ENCODE measurements at regions not wholly inside any gene's neighbourhood (a gene's known extent, or its start where the extent isn't known, plus 50 kb on each side); places are given as distances from the start of the nearest gene placed in this dataset.

- no peaks in the 10 kb centered on the region for H3K9me3 ChIP-seq (ENCODE audit: control insufficient read depth in 4 of 4, low read length in 3 of 4)
- H3K9ac ChIP-seq (ENCODE audit: low read depth in 1 of 2, low read length in 2 of 2): no peak overlapping the region
- peaks cover 0 to 5% (median 0%) of the 10 kb centered on the region in 4 donors for H3K27me3 ChIP-seq (ENCODE audit: control insufficient read depth in 4 of 4, insufficient read depth in 4 of 4, low read length in 3 of 4)
- no peak for TF ChIP-seq EGR1 (IDR thresholded peaks at IDR 0.05; ENCODE audit: low read depth in 2 of 2)
- no peak for TF ChIP-seq RXRA (IDR thresholded peaks at IDR 0.05)
- TF ChIP-seq REST (IDR thresholded peaks at IDR 0.05): no peak
- no peak for TF ChIP-seq CTCF (IDR thresholded peaks at IDR 0.05; ENCODE audit: low read depth, low read length, missing input control)
- TF ChIP-seq FOXA2 (IDR thresholded peaks at IDR 0.05): no peak
- TF ChIP-seq RAD21 (IDR thresholded peaks at IDR 0.05): no peak
- no peak for TF ChIP-seq TAF1 (conservative IDR thresholded peaks at IDR 0.05)
- no peak for TF ChIP-seq NR2F2 (IDR thresholded peaks at IDR 0.05)
- no peak for TF ChIP-seq YY1 (IDR thresholded peaks at IDR 0.05)
- DNase-seq (ENCODE audit: low spot score): no peak
- no peak overlapping the region for H3K4me3 ChIP-seq (ENCODE audit: low read depth in 1 of 3, low read length in 3 of 3)
- WGBS: 65% methylated on average over 3 of the region's 3 CpGs
- no peaks in the 10 kb centered on the region for H3K4me1 ChIP-seq (ENCODE audit: control insufficient read depth in 4 of 4, insufficient read depth in 4 of 4, low read length in 3 of 4)
- H3K27ac ChIP-seq (ENCODE audit: low read depth in 1 of 2, low read length in 2 of 2): no peak overlapping the region
- H3K36me3 ChIP-seq (ENCODE audit: control insufficient read depth in 4 of 4, insufficient read depth in 3 of 4, low read depth in 1 of 4, low read length in 3 of 4): no peaks in the 10 kb centered on the region
Observed at GRCh38 chr14:87816416-87816815, 176.6 kb downstream of the GALC start.

- no peaks in the 10 kb centered on the region for H3K9me3 ChIP-seq (ENCODE audit: control insufficient read depth in 4 of 4, low read length in 3 of 4)
- DNase-seq (ENCODE audit: low spot score): no peak
- no peak overlapping the region for H3K9ac ChIP-seq (ENCODE audit: low read depth in 1 of 2, low read length in 2 of 2)
- TF ChIP-seq NR2F2 (IDR thresholded peaks at IDR 0.05) (no peak), MAX (IDR thresholded peaks at IDR 0.05) (no peak), JUND (IDR thresholded peaks at IDR 0.05) (no peak), REST (IDR thresholded peaks at IDR 0.05) (no peak), RXRA (IDR thresholded peaks at IDR 0.05) (no peak), RAD21 (IDR thresholded peaks at IDR 0.05) (no peak), FOXA2 (IDR thresholded peaks at IDR 0.05) (no peak), CTCF (IDR thresholded peaks at IDR 0.05; ENCODE audit: low read depth, low read length, missing input control) (no peak), ZBTB33 (IDR thresholded peaks at IDR 0.05) (no peak), HNF4G (IDR thresholded peaks at IDR 0.05) (no peak)
- H3K27me3 ChIP-seq (ENCODE audit: control insufficient read depth in 4 of 4, insufficient read depth in 4 of 4, low read length in 3 of 4): peaks cover 0 to 9% (median under 1%) of the 10 kb centered on the region in 4 donors
- H3K36me3 ChIP-seq (ENCODE audit: control insufficient read depth in 4 of 4, insufficient read depth in 3 of 4, low read depth in 1 of 4, low read length in 3 of 4): no peaks in the 10 kb centered on the region
- H3K27ac ChIP-seq (ENCODE audit: low read depth in 1 of 2, low read length in 2 of 2): no peak overlapping the region
- H3K4me3 ChIP-seq (ENCODE audit: low read depth in 1 of 3, low read length in 3 of 3): no peak overlapping the region
- 81% methylated on average over 9 of the region's 9 CpGs for WGBS
- no peaks in the 10 kb centered on the region for H3K4me1 ChIP-seq (ENCODE audit: control insufficient read depth in 4 of 4, insufficient read depth in 4 of 4, low read length in 3 of 4)
Observed at GRCh38 chr14:87815121-87815520, 177.9 kb downstream of the GALC start.
